Hepatocyte (in vitro differentiated cells): ENCODE measurements at regions not wholly inside any gene's neighbourhood (a gene's known extent, or its start where the extent isn't known, plus 50 kb on each side); places are given as distances from the start of the nearest gene placed in this dataset.

Source experiments
- EZH2phosphoT487 ChIP-seq: fragments of 200-600 bp; sonication (generic); IDR thresholded peaks from one replicate; pipeline ENCODE4 v1.6.1; 2018; ENCODE audit warnings: antibody characterized with exemption, mild to moderate bottlenecking, low read depth, moderate library complexity; ENCODE audit not compliant: unreplicated experiment, severe bottlenecking
- TF ChIP-seq, protein P1 (sequence below): fragments of 200-600 bp; sonication (generic); IDR thresholded peaks from 2 replicates; pipeline ENCODE4 v1.5.1; 2016; ENCODE audit warnings: antibody characterized with exemption, mild to moderate bottlenecking; ENCODE audit not compliant: poor library complexity

GRCh38 chr2:23256643-23257042 is 128.3 kb upstream of the KLHL29 start:
- TF ChIP-seq, protein P1, sequence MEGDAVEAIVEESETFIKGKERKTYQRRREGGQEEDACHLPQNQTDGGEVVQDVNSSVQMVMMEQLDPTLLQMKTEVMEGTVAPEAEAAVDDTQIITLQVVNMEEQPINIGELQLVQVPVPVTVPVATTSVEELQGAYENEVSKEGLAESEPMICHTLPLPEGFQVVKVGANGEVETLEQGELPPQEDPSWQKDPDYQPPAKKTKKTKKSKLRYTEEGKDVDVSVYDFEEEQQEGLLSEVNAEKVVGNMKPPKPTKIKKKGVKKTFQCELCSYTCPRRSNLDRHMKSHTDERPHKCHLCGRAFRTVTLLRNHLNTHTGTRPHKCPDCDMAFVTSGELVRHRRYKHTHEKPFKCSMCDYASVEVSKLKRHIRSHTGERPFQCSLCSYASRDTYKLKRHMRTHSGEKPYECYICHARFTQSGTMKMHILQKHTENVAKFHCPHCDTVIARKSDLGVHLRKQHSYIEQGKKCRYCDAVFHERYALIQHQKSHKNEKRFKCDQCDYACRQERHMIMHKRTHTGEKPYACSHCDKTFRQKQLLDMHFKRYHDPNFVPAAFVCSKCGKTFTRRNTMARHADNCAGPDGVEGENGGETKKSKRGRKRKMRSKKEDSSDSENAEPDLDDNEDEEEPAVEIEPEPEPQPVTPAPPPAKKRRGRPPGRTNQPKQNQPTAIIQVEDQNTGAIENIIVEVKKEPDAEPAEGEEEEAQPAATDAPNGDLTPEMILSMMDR: no peak
- no peak for TF ChIP-seq EZH2phosphoT487
